ENCODE measurements at regions not wholly inside any gene's neighbourhood (a gene's known extent, or its start where the extent isn't known, plus 50 kb on each side); places are given as distances from the start of the nearest gene placed in this dataset.

- no peak for DNase-seq
Measured at GRCh38 chr17:13230350-13231264, 212.8 kb upstream of the ELAC2 start.

GRCh38 chr17:13228225-13228624 is 210.4 kb upstream of the ELAC2 start:
- DNase-seq: no peak

- DNase-seq: no peak
Measured at GRCh38 chr17:13222975-13223374, 205.1 kb upstream of the ELAC2 start.

GRCh38 chr17:13212860-13213259 is 195.0 kb upstream of the ELAC2 start:
- DNase-seq: no peak

- DNase-seq: no peak
Measured at GRCh38 chr17:13209081-13209480, 191.3 kb upstream of the ELAC2 start.

GRCh38 chr17:13204607-13205237 is 186.9 kb upstream of the ELAC2 start:
- no peak for DNase-seq

- no peak for DNase-seq
Measured at GRCh38 chr17:13202835-13203234, 185.0 kb upstream of the ELAC2 start.

GRCh38 chr17:13200671-13201070 is 182.8 kb upstream of the ELAC2 start:
- no peak for DNase-seq

GRCh38 chr17:13199425-13199824 is 181.6 kb upstream of the ELAC2 start:
- no peak for DNase-seq

- no peak for DNase-seq
Measured at GRCh38 chr17:13197586-13197985, 179.8 kb upstream of the ELAC2 start.

GRCh38 chr17:13194887-13195286 is 177.1 kb upstream of the ELAC2 start:
- DNase-seq: no peak

GRCh38 chr17:13182854-13183253 is 165.0 kb upstream of the ELAC2 start:
- DNase-seq: no peak

GRCh38 chr17:13182450-13182849 is 164.6 kb upstream of the ELAC2 start:
- no peak for DNase-seq

GRCh38 chr17:13181683-13182082 is 163.9 kb upstream of the ELAC2 start:
- no peak for DNase-seq

GRCh38 chr17:13176436-13176835 is 158.6 kb upstream of the ELAC2 start:
- DNase-seq: no peak

GRCh38 chr17:13171790-13172189 is 154.0 kb upstream of the ELAC2 start:
- DNase-seq: no peak

- DNase-seq: no peak
Measured at GRCh38 chr17:13162361-13162760, 144.5 kb upstream of the ELAC2 start.

- no peak for DNase-seq
Measured at GRCh38 chr17:13160790-13161189, 143.0 kb upstream of the ELAC2 start.

GRCh38 chr17:13160296-13160695 is 142.5 kb upstream of the ELAC2 start:
- no peak for DNase-seq

GRCh38 chr17:13158494-13159240 is 140.8 kb upstream of the ELAC2 start:
- DNase-seq: no peak

GRCh38 chr17:13157656-13158055 is 139.8 kb upstream of the ELAC2 start:
- DNase-seq: no peak

- DNase-seq: no peak
Measured at GRCh38 chr17:13154930-13155329, 137.1 kb upstream of the ELAC2 start.

Measured in hypothalamus (tissue), 51 donors.